ENCODE measurements at regions not wholly inside any gene's neighbourhood (a gene's known extent, or its start where the extent isn't known, plus 50 kb on each side); places are given as distances from the start of the nearest gene placed in this dataset.

GRCh38 chr13:88863116-88863515 lies 1191.9 kb downstream of the SLITRK5 start:
- no peak for DNase-seq (ENCODE audit: low read depth)

DNA sequence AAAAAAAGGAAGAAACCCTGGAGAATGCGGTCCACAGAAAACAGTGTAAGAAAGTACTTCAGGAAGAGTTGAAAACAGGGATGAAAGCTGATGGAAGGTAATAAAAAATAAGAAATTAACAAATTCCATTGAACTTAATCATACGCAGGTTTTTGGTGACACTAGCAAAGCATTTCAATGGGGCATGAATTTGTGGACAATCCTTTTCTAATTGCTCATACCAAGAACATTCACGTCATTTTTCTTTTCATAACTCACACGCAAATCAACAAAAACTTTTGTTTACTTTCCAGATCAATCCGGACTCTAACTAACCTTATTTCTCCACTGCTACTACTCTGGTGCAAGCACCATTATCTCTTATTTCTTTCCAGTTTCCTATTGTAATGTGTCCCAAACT lies 1195.0 kb downstream of the SLITRK5 start:
- DNase-seq (ENCODE audit: low read depth): no peak

- no peak for DNase-seq (ENCODE audit: low read depth)
These were observed 1212.6 kb downstream of the SLITRK5 start for GRCh38 chr13:88883741-88884140.

GRCh38 chr13:88887045-88887662 lies 1216.0 kb downstream of the SLITRK5 start:
- DNase-seq (ENCODE audit: low read depth): no peak

- DNase-seq (ENCODE audit: low read depth): no peak
These were observed 1224.2 kb downstream of the SLITRK5 start for GRCh38 chr13:88895261-88895941.

GRCh38 chr13:88896466-88896865 lies 1225.3 kb downstream of the SLITRK5 start:
- no peak for DNase-seq (ENCODE audit: low read depth)

DNA sequence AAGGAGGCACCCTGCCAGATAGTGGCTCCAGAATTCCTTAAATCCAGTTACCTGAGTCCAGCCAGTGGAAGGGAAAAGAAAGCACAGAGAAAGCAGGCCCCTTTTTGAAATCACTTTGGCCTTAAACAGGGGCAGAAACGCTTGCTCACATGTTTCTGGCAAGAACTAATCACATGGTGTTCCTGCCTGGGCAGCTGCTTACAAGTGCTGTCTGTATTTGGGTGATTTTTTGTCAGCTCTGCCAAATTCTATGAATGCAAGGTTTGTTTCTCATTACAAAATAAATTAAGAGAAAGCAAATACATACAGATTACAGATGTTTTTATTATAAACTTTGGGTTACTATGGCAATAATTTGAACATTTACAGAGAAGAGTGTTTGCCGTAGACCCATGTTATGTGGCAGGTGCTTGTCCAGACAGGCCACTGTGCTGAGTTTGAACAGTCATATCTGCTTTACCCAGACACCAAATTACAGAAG lies 1237.8 kb downstream of the SLITRK5 start:
- no peak for DNase-seq (ENCODE audit: low read depth)

GRCh38 chr13:88919970-88920628 lies 1248.9 kb downstream of the SLITRK5 start:
- no peak for DNase-seq (ENCODE audit: low read depth)

GRCh38 chr13:88925954-88926353 lies 1254.8 kb downstream of the SLITRK5 start:
- no peak for DNase-seq (ENCODE audit: low read depth)

- no peak for DNase-seq (ENCODE audit: low read depth)
These were observed 1255.8 kb downstream of the SLITRK5 start for GRCh38 chr13:88926890-88927502.

DNA sequence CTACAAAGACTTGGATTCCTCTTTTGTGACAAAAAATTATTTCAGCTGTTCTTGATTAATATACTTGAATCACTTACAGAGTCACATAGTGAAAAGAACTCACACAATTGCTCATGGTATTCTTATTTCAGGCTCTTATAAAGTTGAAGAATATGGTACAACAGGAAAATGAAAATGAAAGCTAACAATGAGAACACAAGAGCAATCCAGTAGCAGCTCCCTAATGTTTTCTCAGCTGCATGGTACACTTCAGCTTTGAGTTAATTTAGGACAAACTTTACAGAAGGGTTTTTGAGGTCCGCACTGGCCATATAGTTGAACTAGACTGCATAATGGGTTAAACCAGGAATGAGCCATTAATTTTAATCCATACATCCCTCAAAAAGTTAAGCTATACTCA lies 1261.8 kb downstream of the SLITRK5 start:
- DNase-seq (ENCODE audit: low read depth): no peak

DNA sequence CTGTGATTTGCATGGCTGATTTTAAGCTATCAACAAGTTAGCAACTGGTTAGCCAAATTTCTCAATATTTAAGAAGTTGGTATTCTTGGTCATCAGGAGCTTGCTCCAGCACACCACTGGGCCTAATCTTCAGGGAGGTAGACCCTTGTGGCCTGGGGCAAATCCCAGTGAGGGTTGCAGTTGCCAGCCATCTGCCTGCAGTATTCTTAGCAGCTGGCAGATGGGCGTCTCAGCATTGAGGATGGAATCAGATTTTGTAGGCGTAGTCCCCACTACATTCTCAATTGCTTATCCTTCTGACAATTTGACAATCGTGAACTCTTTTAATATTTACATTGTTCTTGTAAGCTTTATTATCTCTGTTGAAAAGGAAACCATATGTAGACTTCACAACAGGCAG lies 1266.2 kb downstream of the SLITRK5 start:
- no peak for DNase-seq (ENCODE audit: low read depth)

- no peak for DNase-seq (ENCODE audit: low read depth)
These were observed 1274.6 kb downstream of the SLITRK5 start for GRCh38 chr13:88945793-88946192.

GRCh38 chr13:88948501-88948900 lies 1277.3 kb downstream of the SLITRK5 start:
- DNase-seq (ENCODE audit: low read depth): no peak

DNA sequence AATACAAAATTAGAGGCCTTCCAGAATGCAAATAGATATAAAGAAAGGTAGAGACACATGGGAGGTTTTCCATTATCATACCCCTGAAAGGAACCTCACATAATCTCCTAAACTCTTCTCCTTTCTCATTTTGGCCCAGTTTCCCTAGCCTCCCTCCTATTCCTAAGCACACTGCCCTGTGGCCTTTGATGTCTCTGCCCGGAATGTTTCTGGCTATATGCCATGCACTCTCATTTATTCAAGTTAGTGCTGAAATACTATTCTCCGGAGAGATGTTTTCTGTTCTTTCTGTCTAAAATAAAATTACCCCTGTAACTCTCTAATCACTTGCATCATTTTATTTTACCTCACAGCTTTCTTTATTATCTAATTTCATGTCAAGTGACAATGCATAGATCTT lies 1287.7 kb downstream of the SLITRK5 start:
- no peak for DNase-seq (ENCODE audit: low read depth)

GRCh38 chr13:88976466-88976865 lies 1305.3 kb downstream of the SLITRK5 start:
- DNase-seq (ENCODE audit: low read depth): no peak

DNA sequence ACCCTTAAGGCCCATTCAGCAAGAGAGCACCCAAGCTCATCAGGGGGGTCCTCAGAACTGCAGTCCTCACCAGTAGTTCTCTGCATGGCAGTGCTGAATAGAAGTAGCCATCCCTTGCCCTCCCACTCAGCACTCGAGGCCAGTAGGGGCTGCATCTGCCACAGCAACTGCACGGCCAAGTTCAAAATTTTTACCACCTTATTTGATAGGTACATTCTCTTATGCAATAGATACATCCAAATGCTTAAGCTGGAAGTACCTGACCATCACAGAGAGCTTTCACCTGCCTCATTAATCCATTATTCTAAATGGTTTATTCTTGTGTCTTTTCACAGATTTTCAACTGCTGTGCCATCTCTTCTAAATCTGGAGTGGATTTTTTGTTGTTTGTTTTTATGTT lies 1307.4 kb downstream of the SLITRK5 start:
- no peak for DNase-seq (ENCODE audit: low read depth)

DNA sequence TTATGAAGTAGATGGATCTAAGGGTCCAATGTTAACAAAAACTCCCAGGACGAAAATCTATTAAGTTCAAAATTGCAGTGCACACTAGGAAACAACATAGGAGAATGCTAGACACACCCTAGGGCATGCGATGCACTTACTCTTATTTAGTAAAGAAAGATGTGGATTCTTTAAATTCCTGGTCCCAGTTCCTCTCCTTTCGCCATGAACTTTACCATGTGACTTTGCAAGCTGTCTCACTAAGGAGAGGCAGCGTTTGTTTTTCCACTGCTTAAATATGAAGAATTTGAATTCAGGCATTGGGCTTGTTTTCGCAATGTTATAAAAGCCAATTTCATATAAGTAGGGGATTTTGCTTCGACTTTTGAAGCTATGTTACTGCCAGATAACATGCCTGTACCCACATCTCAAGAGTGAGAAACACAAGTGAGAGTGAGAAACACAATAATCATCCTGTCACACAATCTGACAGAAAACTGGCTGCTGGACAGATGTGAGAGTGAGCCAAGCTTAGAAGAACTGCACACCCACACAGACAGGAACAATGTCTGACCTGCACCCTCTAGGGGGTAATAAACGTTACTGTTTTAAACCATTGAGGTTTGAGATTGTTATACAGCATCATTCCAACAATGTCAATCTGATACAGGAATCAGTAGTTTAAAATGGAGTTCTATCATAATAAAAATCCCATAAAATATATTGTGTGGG lies 1308.4 kb downstream of the SLITRK5 start:
- DNase-seq (ENCODE audit: low read depth): no peak

DNA sequence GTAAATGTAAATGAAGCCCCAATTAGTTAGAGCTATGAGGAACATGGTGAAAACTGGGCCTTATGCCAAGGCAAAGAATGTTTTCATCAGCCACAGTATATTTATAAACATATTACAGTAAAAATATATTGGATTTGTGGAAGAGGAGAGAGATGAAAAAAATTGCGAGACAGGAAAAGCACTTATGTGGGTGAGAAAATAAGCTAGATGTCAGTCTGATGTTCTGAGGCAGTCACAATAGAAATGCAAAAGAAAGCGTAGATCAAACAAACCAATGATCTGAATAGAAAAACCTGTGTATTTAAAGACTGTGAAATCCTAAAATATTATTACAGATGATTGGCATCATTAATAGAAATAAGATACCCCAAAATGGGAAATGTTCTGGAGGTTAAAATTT lies 1332.5 kb downstream of the SLITRK5 start:
- no peak for DNase-seq (ENCODE audit: low read depth)

DNA sequence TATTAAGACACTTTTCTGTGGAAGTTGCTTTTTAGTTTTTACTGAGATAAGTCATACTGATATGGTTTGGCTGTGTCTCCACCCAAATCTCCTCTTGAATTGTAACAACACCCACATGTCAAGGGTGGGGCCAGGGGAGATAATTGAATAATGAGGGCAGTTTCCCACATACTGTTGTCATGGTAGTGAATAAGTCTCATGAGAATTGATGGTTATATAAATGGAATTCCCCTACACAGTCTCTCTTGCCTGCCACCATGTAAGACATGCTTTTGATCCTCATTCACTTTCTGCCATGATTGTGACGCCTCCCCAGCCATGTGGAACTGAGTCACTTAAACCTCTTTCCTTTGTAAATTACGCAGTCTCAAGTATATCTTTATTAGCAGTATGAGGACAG lies 1340.4 kb downstream of the SLITRK5 start:
- DNase-seq (ENCODE audit: low read depth): no peak

GRCh38 chr13:89027694-89028306 lies 1356.6 kb downstream of the SLITRK5 start:
- DNase-seq (ENCODE audit: low read depth): no peak

- no peak for DNase-seq (ENCODE audit: low read depth)
These were observed 1357.9 kb downstream of the SLITRK5 start for GRCh38 chr13:89029062-89029461.

All from HS-5 (cell line).